GM10248 (cell line): ENCODE measurements at regions not wholly inside any gene's neighbourhood (a gene's known extent, or its start where the extent isn't known, plus 50 kb on each side); places are given as distances from the start of the nearest gene placed in this dataset.

ENCODE experiments used
- CTCF ChIA-PET: fragments of 300-600 bp; sonication (Branson Sonifier 250); formaldehyde crosslinking; extraction: SDS; loops from one replicate; lab custom pipeline; 2021; ENCODE audit warnings: antibody characterized with exemption; lab: Yijun Ruan, JAX
- POLR2A ChIA-PET: fragments of 350-650 bp; sonication (Branson Sonifier 250); formaldehyde crosslinking; extraction: SDS; loops from one replicate; lab custom pipeline; 2020; ENCODE audit warnings: antibody characterized with exemption; lab: Yijun Ruan, JAX
- DNase-seq: peaks from one replicate; pipeline ENCODE4 v3.0.0; 2012; ENCODE audit errors: extremely low spot score
- TF ChIP-seq, protein P1 (sequence below): IDR thresholded peaks from 2 replicates; pipeline ENCODE4 v1.5.1; 2012; ENCODE audit warnings: mild to moderate bottlenecking, low read depth; ENCODE audit errors: extremely low read depth, missing control alignments, control extremely low read depth

DNA sequence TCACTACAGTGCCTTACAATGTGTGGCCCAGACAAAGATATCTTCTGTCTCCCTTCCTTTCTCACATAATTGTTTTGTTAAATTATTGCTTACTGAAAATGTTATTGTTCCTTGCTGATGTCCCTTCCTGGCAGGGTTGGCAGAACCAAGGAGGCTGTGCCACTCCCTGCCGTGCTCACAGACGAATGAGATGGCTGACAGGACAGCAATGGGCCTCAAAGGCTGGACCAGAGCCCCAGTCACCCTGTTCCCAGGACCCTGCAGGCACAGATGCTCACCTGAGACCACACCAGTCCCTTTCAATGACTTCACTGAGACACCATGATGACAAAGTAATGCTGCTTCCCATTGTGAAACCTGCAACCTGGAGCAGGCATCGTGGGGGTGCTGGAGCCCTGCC lies 375.1 kb downstream of the HACE1 start:
- no peak for DNase-seq
- ChIA-PET POLR2A (no interaction called here), CTCF (interaction anchor here (3.4 kb wide), 1 partner anchor 17 kb away, joined by 11 read pairs; no protein-coding TSS in a partner anchor)
- TF ChIP-seq, protein P1, sequence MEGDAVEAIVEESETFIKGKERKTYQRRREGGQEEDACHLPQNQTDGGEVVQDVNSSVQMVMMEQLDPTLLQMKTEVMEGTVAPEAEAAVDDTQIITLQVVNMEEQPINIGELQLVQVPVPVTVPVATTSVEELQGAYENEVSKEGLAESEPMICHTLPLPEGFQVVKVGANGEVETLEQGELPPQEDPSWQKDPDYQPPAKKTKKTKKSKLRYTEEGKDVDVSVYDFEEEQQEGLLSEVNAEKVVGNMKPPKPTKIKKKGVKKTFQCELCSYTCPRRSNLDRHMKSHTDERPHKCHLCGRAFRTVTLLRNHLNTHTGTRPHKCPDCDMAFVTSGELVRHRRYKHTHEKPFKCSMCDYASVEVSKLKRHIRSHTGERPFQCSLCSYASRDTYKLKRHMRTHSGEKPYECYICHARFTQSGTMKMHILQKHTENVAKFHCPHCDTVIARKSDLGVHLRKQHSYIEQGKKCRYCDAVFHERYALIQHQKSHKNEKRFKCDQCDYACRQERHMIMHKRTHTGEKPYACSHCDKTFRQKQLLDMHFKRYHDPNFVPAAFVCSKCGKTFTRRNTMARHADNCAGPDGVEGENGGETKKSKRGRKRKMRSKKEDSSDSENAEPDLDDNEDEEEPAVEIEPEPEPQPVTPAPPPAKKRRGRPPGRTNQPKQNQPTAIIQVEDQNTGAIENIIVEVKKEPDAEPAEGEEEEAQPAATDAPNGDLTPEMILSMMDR: no peak

DNA sequence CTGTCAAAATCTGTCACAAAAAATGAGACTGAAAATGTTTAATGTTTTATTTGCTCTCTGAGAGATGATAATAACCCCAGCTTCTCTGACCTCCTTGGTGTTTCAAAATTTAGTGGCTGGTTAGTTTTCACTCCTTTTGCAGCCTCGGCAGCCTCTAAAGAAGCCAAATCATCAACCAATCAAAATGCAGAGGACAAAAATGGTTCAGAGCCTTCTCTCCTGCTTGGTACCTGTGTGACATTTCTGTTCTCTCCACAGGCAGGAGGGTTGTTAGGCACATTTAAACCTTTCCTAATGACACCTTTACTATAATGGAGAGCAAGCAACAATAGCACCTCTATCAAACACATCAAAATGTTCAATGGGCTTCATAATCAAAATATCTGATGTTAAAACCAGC lies 375.5 kb downstream of the HACE1 start:
- ChIA-PET POLR2A (no interaction called here), CTCF (interaction anchor here (3.4 kb wide), 1 partner anchor 17 kb away, joined by 11 read pairs; no protein-coding TSS in a partner anchor)
- no peak for DNase-seq
- TF ChIP-seq, protein P1: no peak

DNA sequence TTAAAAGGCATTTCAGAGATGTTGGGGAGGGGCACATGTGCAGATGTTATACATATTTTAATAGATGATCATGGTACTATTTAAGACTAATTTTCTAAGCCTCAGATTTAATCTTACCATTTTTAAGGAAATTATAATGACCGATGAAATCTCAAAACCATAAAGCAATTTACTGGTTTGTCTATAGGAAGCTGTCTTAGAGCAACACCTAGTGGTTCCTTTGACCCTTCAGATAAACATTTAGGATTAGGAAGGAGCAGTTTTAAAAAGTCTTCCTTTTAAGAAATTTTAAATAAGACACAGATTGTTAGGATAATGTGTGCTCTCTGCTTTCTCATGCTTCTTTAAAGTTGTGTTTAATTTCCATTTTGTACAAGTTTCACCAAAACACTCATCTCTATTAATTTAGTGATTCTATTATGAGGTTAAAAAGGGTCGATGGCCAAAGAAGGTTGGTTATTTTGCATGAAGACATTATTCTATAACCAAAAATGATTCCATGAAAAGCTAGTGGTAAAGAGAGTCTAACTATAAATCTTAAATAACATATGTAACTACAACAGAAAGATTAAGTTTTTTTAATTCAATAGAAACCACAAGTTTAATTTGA lies 376.4 kb downstream of the HACE1 start:
- no peak for DNase-seq
- POLR2A ChIA-PET: no interaction called here
- TF ChIP-seq, protein P1: peak; percentile 32
- CTCF ChIA-PET: interaction anchor here (3.4 kb wide), 1 partner anchor 16 kb away, joined by 11 read pairs; no protein-coding TSS in a partner anchor

DNA sequence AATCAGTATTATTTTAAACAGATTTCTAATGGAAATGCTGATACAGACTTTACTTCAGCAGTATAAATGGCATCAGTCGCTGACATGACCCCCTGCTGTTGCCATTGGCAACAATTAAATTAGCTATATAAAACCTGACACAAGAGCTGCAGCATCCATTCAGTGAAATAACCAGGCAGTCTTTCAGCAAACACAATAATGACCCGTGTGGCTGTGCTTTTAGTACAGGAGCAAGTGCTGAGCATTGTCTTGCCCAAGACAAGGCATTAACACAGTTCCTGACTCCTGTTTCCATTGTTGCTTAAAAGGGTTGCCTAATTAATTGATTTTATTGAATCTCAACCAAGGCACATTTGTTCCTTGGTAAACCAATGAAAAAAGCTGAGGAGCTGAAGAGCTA lies 382.1 kb downstream of the HACE1 start:
- DNase-seq: no peak
- ChIA-PET CTCF (no interaction called here), POLR2A (no interaction called here)
- TF ChIP-seq, protein P1: no peak

DNA sequence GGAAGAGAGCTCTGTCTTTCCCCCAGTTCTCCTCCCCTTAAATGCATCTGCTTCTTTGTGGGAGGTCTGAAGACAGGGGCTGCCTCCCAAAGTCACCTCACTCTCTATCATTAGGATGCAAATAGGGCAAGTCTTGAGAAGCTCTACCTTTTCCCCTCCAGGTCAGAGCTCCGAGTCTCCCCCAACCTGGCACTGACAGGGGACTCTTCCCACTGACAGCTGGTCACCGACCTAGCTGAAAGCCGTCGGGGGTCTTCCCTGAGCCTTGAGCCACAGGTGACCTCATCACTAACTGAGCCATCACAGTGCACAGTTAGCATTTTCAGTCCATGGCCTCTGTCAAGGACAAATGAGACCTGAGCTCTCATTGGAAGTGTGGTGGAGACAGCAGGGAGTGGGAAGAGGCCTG lies 386.7 kb downstream of the HACE1 start:
- CTCF ChIA-PET: interaction anchor here (1.2 kb wide), 1 partner anchor 9 kb away, joined by 3 read pairs; no protein-coding TSS in a partner anchor
- POLR2A ChIA-PET: no interaction called here
- DNase-seq: no peak
- TF ChIP-seq, protein P1: no peak

DNA sequence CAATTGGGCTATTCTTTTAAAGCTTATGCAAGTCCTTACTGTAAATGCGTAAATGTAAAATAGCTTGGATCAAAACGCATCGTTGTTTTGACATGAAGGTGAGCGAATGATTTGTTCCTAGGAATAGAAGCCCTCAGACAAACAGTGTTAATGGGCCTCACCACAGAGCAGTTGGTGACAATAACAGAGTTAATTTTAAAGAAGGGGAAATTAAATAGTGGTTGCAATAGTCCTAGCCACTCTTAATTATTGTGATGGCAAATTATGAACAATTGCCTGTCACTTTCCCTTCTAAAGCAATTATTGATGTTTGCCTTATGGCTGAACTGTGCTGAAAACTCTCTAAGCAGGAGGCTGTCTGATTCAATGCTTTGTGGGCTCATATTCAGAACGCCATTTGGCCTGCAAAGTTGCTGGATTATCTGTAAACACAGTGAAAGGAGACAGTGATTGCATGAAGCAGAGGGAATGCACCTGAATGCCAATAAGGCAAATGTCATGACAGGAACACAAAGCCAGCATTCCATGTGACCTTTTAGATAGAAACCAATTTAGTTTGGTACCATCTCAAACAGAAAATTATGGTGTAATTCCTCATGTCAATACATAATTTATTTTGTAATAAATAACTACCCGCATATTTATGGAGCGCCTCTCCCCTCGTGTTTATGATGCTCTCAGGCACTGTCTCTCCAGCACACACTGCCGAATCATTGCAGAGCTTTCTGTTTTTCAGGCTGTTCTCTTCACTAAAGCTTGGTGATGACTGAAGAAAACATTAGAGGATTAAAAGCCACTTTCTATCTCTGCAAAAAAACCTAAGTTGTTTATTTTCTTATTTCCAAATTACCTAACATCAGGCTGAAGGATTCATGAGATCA lies 387.5 kb downstream of the HACE1 start:
- CTCF ChIA-PET: interaction anchor here (1.2 kb wide), 1 partner anchor 10 kb away, joined by 3 read pairs; no protein-coding TSS in a partner anchor
- POLR2A ChIA-PET: no interaction called here
- TF ChIP-seq, protein P1: no peak
- DNase-seq: no peak
